Keratinocyte (primary cell): ENCODE measurements at regions not wholly inside any gene's neighbourhood (a gene's known extent, or its start where the extent isn't known, plus 50 kb on each side); places are given as distances from the start of the nearest gene placed in this dataset.

ENCODE experiments used
- DNase-seq: peaks from one replicate; pipeline ENCODE4 v3.0.0-alpha.2; 2011; ENCODE audit warnings: low read depth, missing footprints, low spot score
- FAIRE-seq: peaks from 2 replicates; lab custom pipeline; 2011; peaks lifted over from hg19 to GRCh38; lab: Jason Lieb, UNC
- H2AFZ ChIP-seq: 2 replicates; pipeline ENCODE4 v1.6.0; 2012; ENCODE audit warnings: low read length, control low read depth, inconsistent platforms; ENCODE audit not compliant: control insufficient read depth
- H3K27ac ChIP-seq: 2 replicates; pipeline ENCODE4 v1.5.1; 2011; ENCODE audit warnings: low read length; ENCODE audit not compliant: control insufficient read depth, insufficient read depth
- H3K27me3 ChIP-seq: 3 replicates; pipeline ENCODE4 v1.6.0; 2011; ENCODE audit warnings: low read length; ENCODE audit not compliant: control insufficient read depth, insufficient read depth; ENCODE audit errors: extremely low read depth
- H3K36me3 ChIP-seq, 2 experiments: 2 replicates in 1 of 2; 3 replicates in 1 of 2; pipeline ENCODE4 v1.5.1; 2011; ENCODE audit warnings: low read length in 2 of 2, mild to moderate bottlenecking in 1 of 2; ENCODE audit not compliant: control insufficient read depth in 2 of 2, insufficient read depth in 2 of 2; ENCODE audit errors: extremely low read depth in 1 of 2
- H3K4me1 ChIP-seq: 3 replicates; pipeline ENCODE4 v1.5.1; 2011; ENCODE audit warnings: low read length; ENCODE audit not compliant: control insufficient read depth, insufficient read depth; ENCODE audit errors: extremely low read depth
- H3K4me2 ChIP-seq: 3 replicates; pipeline ENCODE4 v1.6.0; 2011; ENCODE audit warnings: low read depth, low read length; ENCODE audit not compliant: control insufficient read depth, insufficient read depth; ENCODE audit errors: extremely low read depth
- H3K4me3 ChIP-seq, 3 experiments: fragments of 200-600 bp in 1 of 3; sonication (generic) in 1 of 3; 2 replicates in 2 of 3; 3 replicates in 1 of 3; pipeline ENCODE4 v1.5.1; 2011 to 2016; ENCODE audit warnings: low read length in 3 of 3, mild to moderate bottlenecking in 3 of 3, control low read depth in 2 of 3, inconsistent platforms in 1 of 3, low read depth in 1 of 3, mixed read lengths in 1 of 3, mixed run types in 1 of 3, moderate library complexity in 1 of 3; ENCODE audit not compliant: control insufficient read depth in 2 of 3, insufficient read depth in 2 of 3; ENCODE audit errors: extremely low read depth in 1 of 3
- H3K79me2 ChIP-seq: 2 replicates; pipeline ENCODE4 v1.6.0; 2012; ENCODE audit warnings: low read length; ENCODE audit not compliant: control insufficient read depth, insufficient read depth
- H3K9ac ChIP-seq: 3 replicates; pipeline ENCODE4 v1.6.0; 2011; ENCODE audit warnings: low read length; ENCODE audit not compliant: control insufficient read depth, insufficient read depth; ENCODE audit errors: extremely low read depth
- H3K9me1 ChIP-seq: 3 replicates; pipeline ENCODE4 v1.6.0; 2011; ENCODE audit warnings: low read length; ENCODE audit not compliant: control insufficient read depth, insufficient read depth; ENCODE audit errors: extremely low read depth
- H3K9me3 ChIP-seq: 2 replicates; pipeline ENCODE4 v1.5.1; 2012; ENCODE audit warnings: low read depth, low read length; ENCODE audit not compliant: control insufficient read depth
- H4K20me1 ChIP-seq: 3 replicates; pipeline ENCODE4 v1.6.0; 2011; ENCODE audit warnings: low read length; ENCODE audit not compliant: control insufficient read depth, insufficient read depth; ENCODE audit errors: extremely low read depth
- CTCF ChIP-seq, 3 experiments: IDR thresholded peaks in 1 of 3; conservative IDR thresholded peaks in 1 of 3; optimal IDR thresholded peaks in 1 of 3; 2 replicates in 2 of 3; 3 replicates in 1 of 3; pipeline versions ENCODE3 to v1.5.1; 2011; ENCODE audit warnings: low read length in 3 of 3, mild to moderate bottlenecking in 3 of 3, moderate library complexity in 2 of 3, control low read depth in 1 of 3, inconsistent platforms in 1 of 3; ENCODE audit not compliant: insufficient read depth in 2 of 3; ENCODE audit errors: extremely low read depth in 1 of 3
- EZH2 ChIP-seq: IDR thresholded peaks from one replicate; pipeline ENCODE4 v1.6.1; 2012; ENCODE audit warnings: inconsistent platforms, mild to moderate bottlenecking, low read length, moderate library complexity
- dilution Hi-C: fragments of 300-500 bp; cut with MboI; formaldehyde crosslinking; loops from one replicate; pipeline ENCODE4 v1.7.0; 2020; ENCODE audit warnings: low sequenced_read_pairs; ENCODE audit not compliant: extremely low pct_ligation_motif_present

GRCh38 chr4:152099981-152100378 is 339.2 kb upstream of the GATB start:
- Histone ChIP-seq H3K36me3 (no peaks in the 10 kb centered on the region), H3K27ac (no peak overlapping the region), H2AFZ (no peak overlapping the region), H3K9me3 (no peaks in the 10 kb centered on the region), H3K27me3 (no peaks in the 10 kb centered on the region), H3K4me3 (no peak overlapping the region), H3K79me2 (no peaks in the 10 kb centered on the region), H3K4me2 (no peak overlapping the region), H3K9me1 (no peaks in the 10 kb centered on the region), H3K4me1 (peaks cover 30% of the 10 kb centered on the region), H4K20me1 (no peaks in the 10 kb centered on the region), H3K9ac (no peak overlapping the region)
- dilution Hi-C loops, result no loop called here
- DNase-seq (no peak), FAIRE-seq (no peak)
- no peak for TF ChIP-seq EZH2
- no peak for TF ChIP-seq CTCF (optimal IDR thresholded peaks at IDR 0.05 in 1 of 3, IDR thresholded peaks at IDR 0.05 in 1 of 3, conservative IDR thresholded peaks at IDR 0.05 in 1 of 3; ENCODE audit: extremely low read depth in 1 of 3, insufficient read depth in 2 of 3, low read length in 3 of 3)

- dilution Hi-C loops, result no loop called here
- H3K9me1 ChIP-seq, result no peaks in the 10 kb centered on the region
- no peaks in the 10 kb centered on the region for H4K20me1 ChIP-seq
- TF ChIP-seq EZH2 (no peak), CTCF (optimal IDR thresholded peaks at IDR 0.05 in 1 of 3, IDR thresholded peaks at IDR 0.05 in 1 of 3, conservative IDR thresholded peaks at IDR 0.05 in 1 of 3; ENCODE audit: extremely low read depth in 1 of 3, insufficient read depth in 2 of 3, low read length in 3 of 3) (peak in 1 of 3 experiments; percentile 22)
- no peak overlapping the region for H3K4me2 ChIP-seq
- no peaks in the 10 kb centered on the region for H3K79me2 ChIP-seq
- H3K9ac ChIP-seq, result no peak overlapping the region
- no peaks in the 10 kb centered on the region for H3K36me3 ChIP-seq
- H3K27me3 ChIP-seq, result no peaks in the 10 kb centered on the region
- H3K4me3 ChIP-seq, result no peak overlapping the region
- FAIRE-seq (no peak), DNase-seq (no peak)
- no peak overlapping the region for H3K27ac ChIP-seq
- H3K4me1 ChIP-seq, result peaks cover 30% of the 10 kb centered on the region
- no peaks in the 10 kb centered on the region for H3K9me3 ChIP-seq
- no peak overlapping the region for H2AFZ ChIP-seq
These were observed 338.7 kb upstream of the GATB start for GRCh38 chr4:152099555-152099954.
